H1 (cell line): ENCODE measurements at regions not wholly inside any gene's neighbourhood (a gene's known extent, or its start where the extent isn't known, plus 50 kb on each side); places are given as distances from the start of the nearest gene placed in this dataset.

ENCODE experiments used
- CTCF ChIA-PET: fragments of 300-600 bp; sonication (Branson Sonifier 250); formaldehyde crosslinking; loops from one replicate; lab custom pipeline; 2021; ENCODE audit not compliant: partially characterized antibody; lab: Charles Lee
- POLR2A ChIA-PET: fragments of 300-600 bp; sonication (Branson Sonifier 250); formaldehyde crosslinking; loops from one replicate; lab custom pipeline; 2021; ENCODE audit warnings: inconsistent platforms; ENCODE audit not compliant: partially characterized antibody; lab: Charles Lee
- DNase-seq, 2 experiments: peaks; one replicate each; pipeline versions ENCODE4 v3.0.0 to v3.0.0-alpha.2; 2010 to 2022; ENCODE audit warnings: low spot score in 2 of 2, low read depth in 1 of 2, mixed read lengths in 1 of 2
- FAIRE-seq: peaks from 2 replicates; lab custom pipeline; 2011; peaks lifted over from hg19 to GRCh38; lab: Jason Lieb, UNC
- H2AFZ ChIP-seq: 2 replicates; pipeline ENCODE4 v1.8.1; 2012; ENCODE audit warnings: low read length, inconsistent platforms
- H2AK5ac ChIP-seq: 2 replicates; pipeline ENCODE4 v1.6.1; 2013; ENCODE audit warnings: low read depth, low read length
- H2BK120ac ChIP-seq: replicated peaks from 2 replicates; pipeline ENCODE3; 2013; ENCODE audit warnings: low read depth, low read length, inconsistent platforms
- H2BK12ac ChIP-seq: 2 replicates; pipeline ENCODE4 v1.6.1; 2013; ENCODE audit warnings: low read depth, low read length
- H2BK15ac ChIP-seq: 2 replicates; pipeline ENCODE4 v1.6.1; 2013; ENCODE audit warnings: low read length
- H2BK20ac ChIP-seq: 2 replicates; pipeline ENCODE4 v1.6.1; 2013; ENCODE audit warnings: low read length
- H2BK5ac ChIP-seq: 2 replicates; pipeline ENCODE4 v1.6.1; 2013; ENCODE audit warnings: low read depth, low read length
- H3K14ac ChIP-seq: 2 replicates; pipeline ENCODE4 v1.6.1; 2013; ENCODE audit warnings: inconsistent platforms; ENCODE audit not compliant: insufficient read length
- H3K18ac ChIP-seq: 2 replicates; pipeline ENCODE4 v1.6.1; 2013; ENCODE audit warnings: low read length; ENCODE audit errors: extremely low read depth
- H3K23ac ChIP-seq: 2 replicates; pipeline ENCODE4 v1.6.1; 2013; ENCODE audit warnings: inconsistent platforms; ENCODE audit not compliant: insufficient read length
- H3K23me2 ChIP-seq: 2 replicates; pipeline ENCODE4 v1.6.1; 2013; ENCODE audit warnings: low read depth, low read length
- H3K27ac ChIP-seq: 2 replicates; pipeline ENCODE4 v1.6.1; 2011; ENCODE audit warnings: low read depth, low read length, inconsistent platforms
- H3K27me3 ChIP-seq, 4 experiments: replicated peaks in 1 of 4; 1 replicate in 1 of 4; 2 replicates in 3 of 4; pipeline versions ENCODE4 v1.6.1 to v1.8.1; 2011 to 2013; ENCODE audit warnings: low read length in 3 of 4, mild to moderate bottlenecking in 3 of 4, inconsistent platforms in 2 of 4, mixed read lengths in 2 of 4, moderate library complexity in 1 of 4; ENCODE audit not compliant: control insufficient read depth in 3 of 4, insufficient read depth in 3 of 4; ENCODE audit errors: extremely low read depth in 1 of 4
- H3K36me3 ChIP-seq, 4 experiments: 2 replicates each; pipeline versions ENCODE4 v1.6.1 to v1.8.1; 2011 to 2013; ENCODE audit warnings: mild to moderate bottlenecking in 4 of 4, low read length in 3 of 4, moderate library complexity in 2 of 4, control low read depth in 1 of 4, inconsistent platforms in 1 of 4; ENCODE audit not compliant: insufficient read depth in 4 of 4, control insufficient read depth in 2 of 4
- H3K4ac ChIP-seq: replicated peaks from 2 replicates; pipeline ENCODE3; 2013; ENCODE audit warnings: low read length, low read depth, mixed read lengths, inconsistent platforms; ENCODE audit not compliant: insufficient read length
- H3K4me1 ChIP-seq, 4 experiments: replicated peaks in 1 of 4; 1 replicate in 1 of 4; 2 replicates in 3 of 4; pipeline versions ENCODE4 v1.6.1 to v1.8.1; 2011 to 2013; ENCODE audit warnings: low read length in 3 of 4, inconsistent platforms in 2 of 4, mixed read lengths in 1 of 4; ENCODE audit not compliant: insufficient read depth in 4 of 4, control insufficient read depth in 3 of 4
- H3K4me2 ChIP-seq, 2 experiments: 2 replicates each; pipeline versions ENCODE4 v1.6.1 to v1.8.1; 2011 to 2013; ENCODE audit warnings: low read depth in 2 of 2, low read length in 2 of 2, control low read depth in 1 of 2, inconsistent platforms in 1 of 2, mild to moderate bottlenecking in 1 of 2; ENCODE audit not compliant: insufficient read depth in 1 of 2
- H3K4me3 ChIP-seq, 4 experiments: fragments of 200-600, 300-600 bp in 1 of 4; sonication (generic), shearing (Covaris generic), sonication (Bioruptor Twin) in 1 of 4; 2 replicates each; pipeline versions ENCODE4 v1.5.1 to v1.8.1; 2011 to 2016; ENCODE audit warnings: low read length in 4 of 4, low read depth in 3 of 4, control low read depth in 2 of 4, inconsistent platforms in 2 of 4, mild to moderate bottlenecking in 2 of 4, mixed read lengths in 1 of 4, moderate library complexity in 1 of 4; ENCODE audit not compliant: insufficient read depth in 2 of 4; ENCODE audit errors: extremely low read depth in 1 of 4
- H3K56ac ChIP-seq: replicated peaks from 2 replicates; pipeline ENCODE3; 2013; ENCODE audit warnings: low read depth, mild to moderate bottlenecking, mixed read lengths, low read length, inconsistent platforms; ENCODE audit not compliant: insufficient read length
- H3K79me1 ChIP-seq: 2 replicates; pipeline ENCODE4 v1.6.1; 2013; ENCODE audit warnings: low read depth, low read length, control low read depth
- H3K79me2 ChIP-seq, 2 experiments: 2 replicates each; pipeline versions ENCODE4 v1.6.1 to v1.8.1; 2012 to 2013; ENCODE audit warnings: low read length in 2 of 2, mild to moderate bottlenecking in 2 of 2, inconsistent platforms in 1 of 2; ENCODE audit not compliant: insufficient read depth in 2 of 2, control insufficient read depth in 1 of 2
- H3K9ac ChIP-seq, 4 experiments: replicated peaks in 1 of 4; 1 replicate in 1 of 4; 2 replicates in 3 of 4; pipeline versions ENCODE4 v1.6.1 to v1.8.1; 2011 to 2013; ENCODE audit warnings: low read depth in 3 of 4, low read length in 3 of 4, control low read depth in 2 of 4, mild to moderate bottlenecking in 2 of 4, moderate library complexity in 2 of 4, inconsistent platforms in 1 of 4; ENCODE audit errors: extremely low read depth in 1 of 4
- H3K9me3 ChIP-seq, 2 experiments: 2 replicates each; pipeline versions ENCODE4 v1.6.1 to v1.8.1; 2012 to 2013; ENCODE audit warnings: mild to moderate bottlenecking in 2 of 2, moderate library complexity in 2 of 2, control low read depth in 1 of 2, inconsistent platforms in 1 of 2, low read depth in 1 of 2, low read length in 1 of 2, mixed read lengths in 1 of 2; ENCODE audit not compliant: insufficient read depth in 2 of 2
- H4K20me1 ChIP-seq, 2 experiments: replicated peaks in 1 of 2; 2 replicates each; pipeline versions ENCODE3 to v1.8.1; 2011 to 2013; ENCODE audit warnings: inconsistent platforms in 2 of 2, low read length in 2 of 2, mild to moderate bottlenecking in 1 of 2; ENCODE audit not compliant: insufficient read depth in 2 of 2, control insufficient read depth in 1 of 2
- H4K5ac ChIP-seq: 2 replicates; pipeline ENCODE4 v1.6.1; 2013; ENCODE audit warnings: low read length, low read depth, mixed read lengths, inconsistent platforms; ENCODE audit not compliant: insufficient read length
- H4K8ac ChIP-seq: 2 replicates; pipeline ENCODE4 v1.8.0; 2013; ENCODE audit warnings: mild to moderate bottlenecking, moderate library complexity, low read length, inconsistent platforms; ENCODE audit not compliant: insufficient read depth; ENCODE audit errors: extremely low read depth
- H4K91ac ChIP-seq: replicated peaks from 2 replicates; pipeline ENCODE3; 2013; ENCODE audit warnings: low read length, mixed read lengths, inconsistent platforms; ENCODE audit not compliant: insufficient read length
- ATF3 ChIP-seq: IDR thresholded peaks from 2 replicates; pipeline ENCODE4 v1.6.1; 2011; ENCODE audit warnings: low read depth, mild to moderate bottlenecking, low read length; ENCODE audit not compliant: insufficient read depth
- FOSL1 ChIP-seq: IDR thresholded peaks from 2 replicates; pipeline ENCODE4 v1.6.1; 2011; ENCODE audit warnings: mild to moderate bottlenecking, low read depth, low read length, moderate library complexity; ENCODE audit not compliant: insufficient read depth
- GABPA ChIP-seq: IDR thresholded peaks from 2 replicates; pipeline ENCODE4 v1.6.1; 2011; ENCODE audit warnings: mild to moderate bottlenecking, low read length, moderate library complexity, borderline replicate concordance; ENCODE audit not compliant: insufficient read depth
- GTF2F1 ChIP-seq: IDR thresholded peaks from 2 replicates; pipeline ENCODE4 v1.6.1; 2012; ENCODE audit warnings: low read depth, low read length, improper control_type of control experiment, borderline replicate concordance
- JUND ChIP-seq: IDR thresholded peaks from 2 replicates; pipeline ENCODE4 v1.6.1; 2011; ENCODE audit warnings: mild to moderate bottlenecking, improper control_type of control experiment, low read length
- KDM1A ChIP-seq: fragments of 200-600, 300-600 bp; sonication (generic); IDR thresholded peaks from 2 replicates; pipeline ENCODE4 v1.7.1; 2016; ENCODE audit warnings: mild to moderate bottlenecking, low read length, borderline replicate concordance
- KDM5A ChIP-seq: fragments of 200-600 bp; IDR thresholded peaks from 2 replicates; pipeline ENCODE4 v1.7.1; 2012; ENCODE audit warnings: mild to moderate bottlenecking, low read length, inconsistent platforms, mixed read lengths
- MAX ChIP-seq: IDR thresholded peaks from 2 replicates; pipeline ENCODE4 v1.6.1; 2012; ENCODE audit warnings: inconsistent platforms
- RXRA ChIP-seq: IDR thresholded peaks from 2 replicates; pipeline ENCODE4 v1.6.1; 2011; ENCODE audit warnings: low read depth, mild to moderate bottlenecking, low read length, moderate library complexity; ENCODE audit not compliant: insufficient read depth
- SIRT6 ChIP-seq: IDR thresholded peaks from one replicate; pipeline ENCODE4 v1.7.1; 2012; ENCODE audit warnings: low read length, inconsistent platforms
- SIX5 ChIP-seq: IDR thresholded peaks from 2 replicates; pipeline ENCODE4 v1.6.1; 2011; ENCODE audit warnings: mild to moderate bottlenecking, low read depth, low read length
- TAF7 ChIP-seq: optimal IDR thresholded peaks from 2 replicates; pipeline ENCODE3; 2011; ENCODE audit warnings: low read depth, mild to moderate bottlenecking, inconsistent platforms, low read length, moderate library complexity, borderline replicate concordance
- TBP ChIP-seq: IDR thresholded peaks from 2 replicates; pipeline ENCODE4 v1.6.1; 2011; ENCODE audit warnings: low read depth, low read length, improper control_type of control experiment
- ZNF274 ChIP-seq: IDR thresholded peaks from 2 replicates; pipeline ENCODE4 v1.7.0; 2012; ENCODE audit warnings: low read length, borderline replicate concordance; ENCODE audit errors: extremely low read depth
- WGBS, 2 experiments: shearing (Covaris generic) in 1 of 2; methylation state at CpG; one replicate each; pipeline versions ENCODE4 v1.1.6 to v1.1.7; 2013 to 2015; ENCODE audit warnings: low lambda C conversion rate in 2 of 2, mixed read lengths in 2 of 2, inconsistent platforms in 1 of 2, low coverage in 1 of 2, missing lambda C conversion rate in 1 of 2; ENCODE audit not compliant: insufficient replicate concordance in 2 of 2, insufficient coverage in 1 of 2, insufficient read length in 1 of 2; ENCODE audit errors: extremely low coverage in 1 of 2, missing lambda C conversion rate in 1 of 2; 5-methylcytosine and 5-hydroxymethylcytosine counted together

GRCh38 chr19:56721714-56722113 is 50.2 kb upstream of the ZNF835 start:
- H3K23me2 ChIP-seq: peaks cover 5% of the 10 kb centered on the region; the same call in 1 of the 2 replicates
- POLR2A ChIA-PET: no interaction called here
- H3K4me2 ChIP-seq: no peak overlapping the region
- no peaks in the 10 kb centered on the region for H3K4me1 ChIP-seq
- no peak overlapping the region for H2BK20ac ChIP-seq
- no peak overlapping the region for H3K4ac ChIP-seq
- CTCF ChIA-PET: no interaction called here
- no peak overlapping the region for H3K14ac ChIP-seq
- H3K36me3 ChIP-seq: no peaks in the 10 kb centered on the region; a peak in 1 of 8 replicates
- H3K18ac ChIP-seq: no peak overlapping the region
- no peak overlapping the region for H4K8ac ChIP-seq
- no peak overlapping the region for H4K5ac ChIP-seq
- H3K79me1 ChIP-seq: no peaks in the 10 kb centered on the region
- H3K79me2 ChIP-seq: no peaks in the 10 kb centered on the region
- no peak overlapping the region for H3K9ac ChIP-seq
- FAIRE-seq (no peak), DNase-seq (no peak)
- H2BK5ac ChIP-seq: no peak overlapping the region
- H4K20me1 ChIP-seq: no peaks in the 10 kb centered on the region
- 74% methylated on average over 2 of the region's 2 CpGs; no CpG with 5 or more reads in 1 of the 2 experiments for WGBS, 2 experiments
- no peaks in the 10 kb centered on the region for H3K27me3 ChIP-seq
- H3K9me3 ChIP-seq: peaks cover 62 to 82% of the 10 kb centered on the region in 2 experiments
- no peak overlapping the region for H2AFZ ChIP-seq
- no peak overlapping the region for H2BK15ac ChIP-seq
- H2AK5ac ChIP-seq: no peak overlapping the region
- H4K91ac ChIP-seq: no peak overlapping the region
- no peak overlapping the region for H2BK12ac ChIP-seq
- no peak overlapping the region for H2BK120ac ChIP-seq
- no peak overlapping the region for H3K27ac ChIP-seq
- no peak overlapping the region for H3K56ac ChIP-seq
- H3K4me3 ChIP-seq: no peak overlapping the region
- no peak overlapping the region for H3K23ac ChIP-seq
- TF ChIP-seq JUND (no peak), RXRA (no peak), GABPA (no peak), KDM1A (no peak), SIX5 (no peak), SIRT6 (no peak), KDM5A (no peak), GTF2F1 (no peak), TAF7 (no peak), MAX (no peak), FOSL1 (no peak), ZNF274 (no peak), ATF3 (no peak), TBP (no peak)
